ENCODE measurements at regions not wholly inside any gene's neighbourhood (a gene's known extent, or its start where the extent isn't known, plus 50 kb on each side); places are given as distances from the start of the nearest gene placed in this dataset.

- Histone ChIP-seq H3K79me2 (ENCODE audit: insufficient read depth) (no peaks in the 10 kb centered on the region), H3K9me3 (no peaks in the 10 kb centered on the region), H3K9me2 (no peaks in the 10 kb centered on the region), H4K20me1 (ENCODE audit: insufficient read depth) (no peaks in the 10 kb centered on the region), H3K4me1 (ENCODE audit: control insufficient read depth in 1 of 2, insufficient read depth in 2 of 2, low read depth in 1 of 2, low read length in 1 of 2) (no peaks in the 10 kb centered on the region; a peak in 1 of 4 replicates), H3K9ac (no peak overlapping the region), H3K27me3 (ENCODE audit: insufficient read depth) (no peaks in the 10 kb centered on the region), H2AFZ (ENCODE audit: low read depth) (no peak overlapping the region), H3F3A (replicated peaks; ENCODE audit: insufficient read depth) (no peaks in the 10 kb centered on the region), H3K4me2 (no peak overlapping the region), H3K4me3 (ENCODE audit: low read depth in 2 of 2, low read length in 1 of 2) (no peak overlapping the region), H3K27ac (ENCODE audit: low read depth in 2 of 2, low read length in 1 of 2) (no peak overlapping the region), H3K36me3 (replicated peaks in 1 of 2; ENCODE audit: control insufficient read depth in 1 of 2, insufficient read depth in 2 of 2, low read length in 1 of 2) (no peaks in the 10 kb centered on the region)
- WGBS (ENCODE audit: low lambda C conversion rate) = 36% methylated on average over 4 of the region's 4 CpGs
- TF ChIP-seq EZH2phosphoT487 (IDR thresholded peaks at IDR 0.05; ENCODE audit: borderline replicate concordance, low read depth) = no peak
- no peak for TF ChIP-seq FOXM1 (IDR thresholded peaks at IDR 0.05; ENCODE audit: low read depth)
- TF ChIP-seq RXRA (IDR thresholded peaks at IDR 0.05; ENCODE audit: borderline replicate concordance, low read depth) = no peak
- TF ChIP-seq TEAD4 (IDR thresholded peaks at IDR 0.05; ENCODE audit: borderline replicate concordance, insufficient read depth) = no peak
- TF ChIP-seq EP300 (IDR thresholded peaks at IDR 0.05; ENCODE audit: borderline replicate concordance in 1 of 2, low read depth in 1 of 2, low read length in 1 of 2) = no peak
- TF ChIP-seq REST (IDR thresholded peaks at IDR 0.05; ENCODE audit: low read depth, low read length) = no peak
- no peak for TF ChIP-seq CHD2 (IDR thresholded peaks at IDR 0.05; ENCODE audit: low read length, partially characterized antibody)
- TF ChIP-seq JUND (IDR thresholded peaks at IDR 0.05) = no peak
- no peak for TF ChIP-seq FOSL2 (IDR thresholded peaks at IDR 0.05; ENCODE audit: borderline replicate concordance, low read depth)
- TF ChIP-seq MAX (IDR thresholded peaks at IDR 0.05; ENCODE audit: low read depth) = no peak
- no peak for TF ChIP-seq ELF1 (IDR thresholded peaks at IDR 0.05)
- no peak for TF ChIP-seq MEF2A (IDR thresholded peaks at IDR 0.05; ENCODE audit: borderline replicate concordance, low read depth)
- no peak for TF ChIP-seq SMC3 (IDR thresholded peaks at IDR 0.05; ENCODE audit: low read depth, low read length)
- TF ChIP-seq NFIC (IDR thresholded peaks at IDR 0.05; ENCODE audit: borderline replicate concordance) = no peak
- no peak for TF ChIP-seq ZBTB33 (IDR thresholded peaks at IDR 0.05; ENCODE audit: borderline replicate concordance, low read depth)
- TF ChIP-seq PBX3 (IDR thresholded peaks at IDR 0.05) = no peak
- no peak for TF ChIP-seq YY1 (IDR thresholded peaks at IDR 0.05; ENCODE audit: low read depth)
- ChIA-PET CTCF (no interaction called here), POLR2A (no interaction called here)
- DNase-seq = no peak
These were observed 663.4 kb upstream of the LCORL start for GRCh38 chr4:18684932-18685331.

All from SK-N-SH (cell line).